Right renal pelvis (tissue), 4 donors: ENCODE measurements at regions not wholly inside any gene's neighbourhood (a gene's known extent, or its start where the extent isn't known, plus 50 kb on each side); places are given as distances from the start of the nearest gene placed in this dataset.
"Not testable (repeated sequence)": the region's sequence is repeated elsewhere in the genome, so short reads cannot be mapped to it uniquely, and the experiment has no call there.

ENCODE experiments used
- DNase-seq, 4 donors: peaks; one replicate each; pipeline ENCODE4 v3.0.0-alpha.2; 2013; ENCODE audit warnings: low read depth in 4 of 4, low spot score in 3 of 4, missing footprints in 1 of 4

- no peak for DNase-seq
These were observed 432.2 kb upstream of the GHITM start for GRCh38 chr10:83706952-83707582.

- DNase-seq = no peak
These were observed 425.9 kb upstream of the GHITM start for GRCh38 chr10:83713423-83713822.

- DNase-seq = no peak
These were observed 416.2 kb upstream of the GHITM start for GRCh38 chr10:83723080-83723479.

- no peak for DNase-seq
These were observed 414.7 kb upstream of the GHITM start for GRCh38 chr10:83724471-83725241.

- no peak for DNase-seq
These were observed 413.7 kb upstream of the GHITM start for GRCh38 chr10:83725567-83725966.

- DNase-seq = no peak
These were observed 405.0 kb upstream of the GHITM start for GRCh38 chr10:83734278-83734677.

GRCh38 chr10:83736008-83736407, 403.3 kb upstream of the GHITM start:
- DNase-seq = no peak

GRCh38 chr10:83750604-83751003, 388.7 kb upstream of the GHITM start:
- no peak for DNase-seq

- no peak for DNase-seq
These were observed 385.8 kb upstream of the GHITM start for GRCh38 chr10:83753490-83753889.

GRCh38 chr10:83754857-83755256, 384.5 kb upstream of the GHITM start:
- no peak for DNase-seq

- no peak for DNase-seq
These were observed 379.2 kb upstream of the GHITM start for GRCh38 chr10:83760142-83760541.

GRCh38 chr10:83764666-83765065, 374.6 kb upstream of the GHITM start:
- DNase-seq = no peak

- DNase-seq = no peak
These were observed 373.6 kb upstream of the GHITM start for GRCh38 chr10:83765731-83766130.

- DNase-seq = no peak
These were observed 370.0 kb upstream of the GHITM start for GRCh38 chr10:83769281-83769820.

- DNase-seq = not testable (repeated sequence)
These were observed 352.6 kb upstream of the GHITM start for GRCh38 chr10:83786701-83787100.

GRCh38 chr10:83801983-83802382, 337.3 kb upstream of the GHITM start:
- DNase-seq = no peak

- DNase-seq = no peak
These were observed 332.6 kb upstream of the GHITM start for GRCh38 chr10:83806717-83807116.

- no peak for DNase-seq
These were observed 330.3 kb upstream of the GHITM start for GRCh38 chr10:83809001-83809400.

- no peak for DNase-seq
These were observed 322.4 kb upstream of the GHITM start for GRCh38 chr10:83816942-83817341.

- no peak for DNase-seq
These were observed 321.5 kb upstream of the GHITM start for GRCh38 chr10:83817797-83818196.

- no peak for DNase-seq
These were observed 319.7 kb upstream of the GHITM start for GRCh38 chr10:83819609-83820008.

- DNase-seq = no peak
These were observed 319.3 kb upstream of the GHITM start for GRCh38 chr10:83820033-83820432.
